Parathyroid adenoma (tissue), 2 donors: ENCODE measurements at regions not wholly inside any gene's neighbourhood (a gene's known extent, or its start where the extent isn't known, plus 50 kb on each side); places are given as distances from the start of the nearest gene placed in this dataset.
"Not testable (repeated sequence)": the region's sequence is repeated elsewhere in the genome, so short reads cannot be mapped to it uniquely, and the experiment has no call there.

ENCODE experiments used
- H2AFZ ChIP-seq: fragments of 300-600 bp; sonication (generic); one replicate; pipeline ENCODE4 v1.7.0; 2017; ENCODE audit warnings: antibody characterized with exemption, mild to moderate bottlenecking
- H3K27ac ChIP-seq: fragments of 300-600 bp; sonication (generic); one replicate; pipeline ENCODE4 v1.7.0; 2017
- H3K27me3 ChIP-seq: fragments of 300-600 bp; sonication (generic); one replicate; pipeline ENCODE4 v1.7.0; 2017; ENCODE audit warnings: low read length; ENCODE audit not compliant: control insufficient read depth, insufficient read depth
- H3K36me3 ChIP-seq: fragments of 300-600 bp; sonication (generic); one replicate; pipeline ENCODE4 v1.7.0; 2017; ENCODE audit warnings: low read length; ENCODE audit not compliant: control insufficient read depth, insufficient read depth
- H3K4me1 ChIP-seq: fragments of 300-600 bp; sonication (generic); one replicate; pipeline ENCODE4 v1.7.0; 2017; ENCODE audit warnings: control low read depth
- H3K4me2 ChIP-seq: fragments of 300-600 bp; sonication (generic); one replicate; pipeline ENCODE4 v1.7.0; 2017; ENCODE audit warnings: low read length
- H3K4me3 ChIP-seq: fragments of 300-600 bp; sonication (generic); one replicate; pipeline ENCODE4 v1.7.0; 2017; ENCODE audit warnings: low read depth, low read length
- H3K79me2 ChIP-seq: fragments of 300-600 bp; sonication (generic); one replicate; pipeline ENCODE4 v1.7.0; 2017; ENCODE audit warnings: control low read depth
- H3K9ac ChIP-seq: fragments of 300-600 bp; sonication (generic); one replicate; pipeline ENCODE4 v1.7.0; 2017; ENCODE audit warnings: mild to moderate bottlenecking
- H3K9me3 ChIP-seq: fragments of 300-600 bp; sonication (generic); one replicate; pipeline ENCODE4 v1.7.0; 2017; ENCODE audit warnings: low read length; ENCODE audit not compliant: control insufficient read depth
- CTCF ChIP-seq: fragments of 300-600 bp; sonication (generic); IDR thresholded peaks from one replicate; pipeline ENCODE4 v1.7.0; 2017; ENCODE audit warnings: antibody characterized with exemption, mild to moderate bottlenecking
- donor health status: primary hyperparathyroidism.

GRCh38 chr9:103319979-103320378 is 324.8 kb downstream of the CYLC2 start:
- no peak overlapping the region for H3K9ac ChIP-seq
- H3K27ac ChIP-seq: no peak overlapping the region
- H3K4me2 ChIP-seq: no peak overlapping the region
- no peaks in the 10 kb centered on the region for H3K27me3 ChIP-seq
- H3K79me2 ChIP-seq: no peaks in the 10 kb centered on the region
- H3K4me1 ChIP-seq: no peaks in the 10 kb centered on the region
- H3K9me3 ChIP-seq: no peaks in the 10 kb centered on the region
- no peak for TF ChIP-seq CTCF
- H3K4me3 ChIP-seq: no peak overlapping the region
- no peaks in the 10 kb centered on the region for H3K36me3 ChIP-seq
- no peak overlapping the region for H2AFZ ChIP-seq

GRCh38 chr9:103323699-103324098 is 328.6 kb downstream of the CYLC2 start:
- no peaks in the 10 kb centered on the region for H3K36me3 ChIP-seq
- no peak overlapping the region for H2AFZ ChIP-seq
- H3K27me3 ChIP-seq: no peaks in the 10 kb centered on the region
- no peak overlapping the region for H3K27ac ChIP-seq
- H3K9me3 ChIP-seq: no peaks in the 10 kb centered on the region
- TF ChIP-seq CTCF: no peak
- no peak overlapping the region for H3K9ac ChIP-seq
- no peaks in the 10 kb centered on the region for H3K79me2 ChIP-seq
- H3K4me2 ChIP-seq: no peak overlapping the region
- no peak overlapping the region for H3K4me3 ChIP-seq
- no peaks in the 10 kb centered on the region for H3K4me1 ChIP-seq

GRCh38 chr9:103335461-103335860 is 340.3 kb downstream of the CYLC2 start:
- Histone ChIP-seq H3K27me3 (no peaks in the 10 kb centered on the region), H3K9me3 (no peaks in the 10 kb centered on the region), H2AFZ (no peak overlapping the region), H3K4me2 (no peak overlapping the region), H3K9ac (no peak overlapping the region), H3K79me2 (no peaks in the 10 kb centered on the region), H3K4me3 (no peak overlapping the region), H3K27ac (no peak overlapping the region), H3K36me3 (no peaks in the 10 kb centered on the region), H3K4me1 (no peaks in the 10 kb centered on the region)
- TF ChIP-seq CTCF: no peak

GRCh38 chr9:103355000-103355399 is 359.9 kb downstream of the CYLC2 start:
- H3K4me2 ChIP-seq: no peak overlapping the region
- H3K27ac ChIP-seq: no peak overlapping the region
- no peaks in the 10 kb centered on the region for H3K9me3 ChIP-seq
- no peak overlapping the region for H2AFZ ChIP-seq
- H3K9ac ChIP-seq: no peak overlapping the region
- no peaks in the 10 kb centered on the region for H3K79me2 ChIP-seq
- no peaks in the 10 kb centered on the region for H3K27me3 ChIP-seq
- TF ChIP-seq CTCF: no peak
- no peak overlapping the region for H3K4me3 ChIP-seq
- no peaks in the 10 kb centered on the region for H3K36me3 ChIP-seq
- no peaks in the 10 kb centered on the region for H3K4me1 ChIP-seq

- H3K79me2 ChIP-seq, H3K9ac ChIP-seq, H2AFZ ChIP-seq, H3K36me3 ChIP-seq, H3K4me2 ChIP-seq, H3K4me3 ChIP-seq, H3K27me3 ChIP-seq, H3K9me3 ChIP-seq, H3K27ac ChIP-seq, H3K4me1 ChIP-seq: not testable (repeated sequence)
Observed at GRCh38 chr9:103357980-103358379, 362.8 kb downstream of the CYLC2 start.
